Hematopoietic multipotent progenitor cell treated with erythropoietin and hydrocortisone succinate and interleukin-3 and kit ligand, for 15 days (in vitro differentiated cells): ENCODE measurements at regions not wholly inside any gene's neighbourhood (a gene's known extent, or its start where the extent isn't known, plus 50 kb on each side); places are given as distances from the start of the nearest gene placed in this dataset.
"Not testable (repeated sequence)": the region's sequence is repeated elsewhere in the genome, so short reads cannot be mapped to it uniquely, and the experiment has no call there.

Experiments used
- DNase-seq: peaks from one replicate; pipeline ENCODE4 v3.0.0-alpha.2; 2015; ENCODE audit warnings: low spot score

DNA sequence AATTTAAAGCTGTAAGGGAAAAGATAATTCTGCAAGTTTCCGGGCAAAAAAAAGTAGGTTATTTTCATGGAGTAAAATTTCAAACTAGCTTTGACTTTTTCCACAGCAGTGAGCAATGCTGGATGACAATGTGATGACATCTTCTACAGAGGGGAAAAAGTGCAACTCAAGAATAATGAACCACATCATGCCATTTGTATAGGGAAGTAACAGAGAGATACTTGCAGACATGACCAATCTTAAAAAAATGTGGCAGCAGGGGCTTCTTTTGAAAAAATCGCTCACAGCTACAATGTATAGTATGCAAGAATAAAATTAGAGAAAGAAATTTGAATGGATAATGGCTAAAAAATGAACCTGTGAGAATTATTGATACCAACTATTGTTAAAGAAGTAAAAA is 115.5 kb downstream of the DHRS2 start:
- no peak for DNase-seq

DNA sequence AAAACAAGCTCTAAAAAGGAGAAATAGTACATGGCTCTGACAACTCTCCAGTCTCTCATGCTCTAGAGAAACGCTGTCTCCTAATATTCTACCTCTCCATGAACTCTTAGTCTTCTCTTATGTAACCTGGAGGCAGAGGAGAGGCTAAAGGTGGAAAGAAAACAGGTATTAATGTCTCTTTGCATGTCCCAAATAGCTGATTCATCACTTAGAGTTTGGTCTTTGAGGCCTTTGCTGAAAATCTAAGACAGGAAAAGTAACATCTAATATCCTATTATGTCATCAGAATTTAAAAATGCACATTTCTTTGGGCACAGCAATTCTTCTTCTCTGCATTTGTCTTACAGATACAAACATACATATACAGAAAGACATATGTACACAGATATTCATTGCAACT is 127.2 kb downstream of the DHRS2 start:
- no peak for DNase-seq

- DNase-seq = no peak
These were observed 130.7 kb downstream of the DHRS2 start for GRCh38 chr14:23766737-23767401.

DNA sequence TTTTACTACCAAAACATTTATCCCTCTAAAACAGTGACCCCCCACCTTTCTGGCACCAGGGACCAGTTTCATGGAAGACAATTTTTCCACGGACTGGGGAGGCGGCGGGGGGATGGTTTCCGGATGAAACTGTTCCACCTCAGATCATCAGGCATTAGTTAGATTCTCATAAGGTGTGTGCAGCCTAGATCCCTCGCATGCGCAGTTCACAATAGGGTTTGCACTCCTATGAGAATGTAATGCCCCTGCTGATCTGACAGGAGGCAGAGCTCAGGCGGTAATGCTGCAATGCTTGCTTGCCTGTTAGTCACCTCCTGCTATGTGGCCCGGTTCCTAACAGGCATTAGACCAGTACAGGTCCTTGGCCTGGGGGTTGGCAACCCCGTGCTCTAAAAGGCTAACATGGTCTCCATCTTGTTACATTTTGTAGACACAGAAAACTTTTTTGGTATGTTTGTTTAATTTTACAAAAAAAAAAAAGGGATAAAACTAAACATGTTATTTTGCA is 133.1 kb downstream of the DHRS2 start:
- DNase-seq = not testable (repeated sequence)

- DNase-seq = no peak
These were observed 137.8 kb downstream of the DHRS2 start for GRCh38 chr14:23773981-23774380.

GRCh38 chr14:23776296-23776695 is 140.1 kb downstream of the DHRS2 start:
- no peak for DNase-seq

DNA sequence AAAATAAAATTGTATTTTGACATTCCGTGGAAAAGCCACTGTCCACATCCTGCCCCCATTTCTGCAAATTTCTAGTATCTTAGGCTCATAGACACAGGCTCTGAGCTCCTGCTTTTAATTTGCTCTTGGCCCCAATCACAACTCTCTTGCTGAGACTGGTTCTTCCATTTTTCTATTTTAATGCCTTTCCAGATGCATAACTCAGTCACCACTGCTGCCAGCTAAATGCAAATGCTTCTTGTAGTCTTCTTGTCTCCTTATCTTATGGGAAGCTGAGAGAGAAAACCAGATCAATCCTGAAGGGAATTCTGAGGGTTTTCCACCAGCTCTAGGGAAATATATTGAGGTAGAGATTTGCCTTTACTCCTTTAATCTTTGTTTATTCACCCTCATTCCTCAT is 149.0 kb downstream of the DHRS2 start:
- DNase-seq = no peak

- DNase-seq = no peak
These were observed 151.3 kb downstream of the DHRS2 start for GRCh38 chr14:23787436-23787835.

GRCh38 chr14:23789696-23790095 is 153.5 kb downstream of the DHRS2 start:
- DNase-seq = no peak

- DNase-seq = no peak
These were observed 157.4 kb downstream of the DHRS2 start for GRCh38 chr14:23793532-23793931.

- no peak for DNase-seq
These were observed 152.8 kb upstream of the DHRS4 start for GRCh38 chr14:23800811-23801210.

DNA sequence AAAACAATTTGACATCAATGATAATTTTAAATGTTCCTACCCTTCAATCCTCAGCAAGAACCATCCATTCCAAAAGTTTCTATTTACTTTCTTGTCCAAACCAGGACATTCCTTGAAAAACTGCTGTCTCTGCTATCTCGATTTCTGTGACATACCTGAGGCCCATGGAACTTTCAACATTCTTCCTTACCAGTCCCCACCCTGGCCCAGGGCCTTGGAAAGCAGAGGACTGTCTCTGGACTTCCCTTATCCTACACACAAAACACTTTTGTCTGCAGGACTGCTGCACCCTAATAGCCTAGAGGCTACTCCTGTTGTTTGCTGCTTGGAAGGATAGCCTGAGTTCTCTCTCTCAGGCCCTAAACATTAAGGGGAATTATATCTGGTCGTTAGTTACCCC is 151.8 kb upstream of the DHRS4 start:
- DNase-seq = no peak

- DNase-seq = no peak
These were observed 148.8 kb upstream of the DHRS4 start for GRCh38 chr14:23804817-23805216.

DNA sequence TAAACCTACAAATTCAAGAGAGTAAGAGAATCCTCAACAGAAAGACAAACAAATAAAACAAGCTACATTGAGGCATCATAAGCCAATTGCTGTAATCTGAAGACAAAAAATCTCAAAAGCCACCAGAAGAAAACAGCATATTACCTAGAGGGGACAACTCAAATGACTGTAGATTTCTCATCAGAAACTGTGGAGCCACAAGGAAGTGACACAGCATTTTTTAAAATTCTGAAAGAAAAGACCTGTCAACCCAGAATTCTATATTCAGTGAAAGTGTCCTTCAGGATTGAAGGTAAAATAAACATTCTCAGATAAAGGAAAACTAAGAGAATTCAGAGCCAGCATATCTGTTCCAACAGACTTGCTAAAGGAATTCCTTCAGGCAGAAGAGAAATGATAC is 147.8 kb upstream of the DHRS4 start:
- no peak for DNase-seq

DNA sequence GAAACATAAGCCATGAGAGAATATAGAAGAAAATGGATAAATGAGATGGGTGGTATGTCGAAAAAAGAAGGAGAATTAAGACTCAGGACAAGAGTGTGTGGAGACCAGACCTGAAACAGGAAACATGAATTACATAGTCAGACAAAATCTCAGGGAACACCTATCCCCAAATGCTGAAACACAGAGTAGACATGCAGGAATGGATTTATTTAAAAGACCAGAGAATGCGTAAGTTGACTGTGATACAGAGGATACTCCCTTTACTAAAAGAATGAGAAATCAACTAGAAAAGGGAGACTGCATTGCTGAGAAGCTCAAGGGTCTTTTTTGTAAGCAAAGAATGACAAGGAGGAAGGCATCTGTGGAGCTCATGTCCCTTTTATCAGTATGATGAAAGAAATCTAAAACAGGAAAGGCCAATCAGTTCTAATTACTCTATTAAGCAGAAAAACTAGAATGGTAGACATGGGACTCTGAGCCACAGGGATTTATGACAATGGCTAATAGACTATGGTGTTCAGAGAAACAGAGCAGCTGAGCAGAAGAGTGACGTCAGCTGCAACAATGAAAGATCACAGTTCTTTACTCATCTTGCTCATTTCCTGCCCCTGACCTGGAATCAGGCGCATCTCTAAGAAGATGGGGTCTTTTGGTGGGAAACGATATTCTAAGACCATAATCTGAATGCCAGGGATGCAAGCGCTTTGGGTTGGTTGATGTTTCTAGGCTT is 138.9 kb upstream of the DHRS4 start:
- DNase-seq = no peak

DNA sequence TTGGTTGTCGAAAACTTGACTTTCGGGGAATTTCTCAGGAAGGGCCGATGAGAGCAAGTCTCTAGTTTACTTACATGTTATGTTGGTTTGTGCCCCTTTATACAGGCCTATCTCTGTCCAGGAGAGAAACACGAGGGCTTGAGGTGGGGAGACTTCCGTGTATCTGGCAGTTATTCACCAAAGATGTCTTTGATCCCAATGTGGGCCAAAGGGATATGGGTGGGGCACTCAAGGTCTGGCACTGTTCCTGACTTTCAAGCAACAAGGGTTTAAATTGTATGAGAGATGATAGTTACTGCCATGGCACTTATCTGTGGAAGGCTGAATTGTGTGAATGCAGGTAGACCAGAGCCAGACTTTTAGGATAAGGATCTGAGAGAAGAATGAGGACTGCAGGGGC is 137.2 kb upstream of the DHRS4 start:
- DNase-seq = no peak

DNA sequence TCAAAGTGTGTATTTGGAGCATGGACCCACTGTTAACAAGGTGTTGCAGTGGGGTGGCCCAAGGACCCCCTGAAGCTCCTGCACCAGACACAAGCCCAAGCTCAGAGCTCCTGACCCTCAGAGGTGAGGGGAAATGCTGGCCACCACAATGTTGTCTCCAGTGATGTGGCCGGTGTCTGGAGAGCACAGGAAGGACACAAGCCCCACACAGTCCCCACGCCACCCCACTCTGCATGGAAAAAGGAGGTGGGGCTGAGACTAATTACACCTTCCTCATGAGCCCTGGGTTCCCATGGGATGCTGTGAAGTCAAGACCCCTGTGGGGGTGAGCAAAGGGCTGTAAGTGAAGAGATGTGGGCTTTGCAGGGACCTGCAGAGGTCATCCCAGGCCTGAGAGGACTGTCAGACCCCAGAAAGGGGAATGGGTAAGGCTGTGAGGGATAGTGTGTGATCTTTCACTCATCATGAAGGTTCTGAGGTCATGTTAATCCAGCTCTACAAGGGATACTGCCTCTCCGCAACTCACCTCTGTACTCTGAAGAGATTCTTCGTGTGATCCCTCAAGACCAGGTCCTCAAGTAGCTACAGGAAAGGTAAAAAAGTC is 136.3 kb upstream of the DHRS4 start:
- no peak for DNase-seq

DNA sequence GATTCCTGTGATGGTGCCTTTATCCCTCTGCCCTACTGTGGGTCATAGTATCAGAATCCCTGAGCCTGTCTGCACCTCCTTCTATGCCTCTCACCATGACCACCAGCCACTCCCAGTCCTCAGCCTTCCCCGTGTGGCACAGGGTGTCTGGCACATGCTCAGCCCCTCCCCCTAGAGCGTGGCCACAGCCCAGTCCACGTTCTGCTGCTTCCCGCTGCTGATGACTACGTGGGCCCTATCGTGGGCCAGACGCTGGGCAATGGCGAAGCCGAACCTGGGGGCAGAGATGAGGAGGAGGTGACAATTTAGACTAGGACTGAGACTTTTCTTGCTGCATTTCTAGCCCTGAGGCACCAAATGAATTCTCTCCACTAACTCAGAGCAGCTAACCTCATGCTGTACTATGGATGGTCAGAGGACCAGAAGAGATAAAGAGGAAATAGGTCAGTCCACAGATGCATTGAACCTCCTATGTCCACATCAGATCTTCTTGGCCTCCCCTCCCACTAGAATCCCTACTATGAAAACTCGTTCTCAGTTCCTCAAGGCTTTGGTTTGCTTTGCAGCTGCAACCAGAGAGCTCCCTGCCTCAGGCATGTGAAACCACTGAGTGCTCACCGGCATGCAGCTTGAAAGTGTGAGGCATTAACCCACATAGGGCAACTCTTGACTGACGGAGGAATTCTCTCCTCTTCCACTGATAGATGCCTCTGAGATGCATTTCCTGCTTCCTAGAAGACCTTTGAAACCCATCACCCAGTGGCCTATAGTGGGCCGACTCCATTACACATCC is 126.3 kb upstream of the DHRS4 start:
- DNase-seq = no peak

DNA sequence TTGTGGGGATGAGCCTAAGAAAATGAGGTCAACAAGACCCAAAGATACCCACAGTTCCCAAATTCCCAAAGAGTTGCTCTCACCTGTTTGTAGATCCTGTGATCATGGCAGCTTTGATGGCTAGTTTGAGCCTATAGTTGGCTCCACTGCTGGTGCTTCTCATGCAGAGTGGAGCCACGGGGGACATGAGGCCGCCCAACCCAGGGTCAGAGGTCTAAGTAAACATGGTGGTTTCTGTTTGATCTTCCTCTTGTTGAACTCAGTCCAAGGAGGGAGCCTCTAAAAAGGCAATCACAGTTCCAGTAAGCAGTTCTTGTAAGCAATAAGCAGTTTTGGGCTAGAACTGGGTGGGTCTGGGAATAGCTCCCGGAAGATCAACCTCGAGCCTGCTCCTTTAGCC is 125.6 kb upstream of the DHRS4 start:
- DNase-seq = no peak

GRCh38 chr14:23828616-23829015 is 125.0 kb upstream of the DHRS4 start:
- no peak for DNase-seq

GRCh38 chr14:23829736-23830471 is 123.7 kb upstream of the DHRS4 start:
- no peak for DNase-seq

GRCh38 chr14:23831596-23831995 is 122.0 kb upstream of the DHRS4 start:
- DNase-seq = no peak
